ENCODE measurements at regions not wholly inside any gene's neighbourhood (a gene's known extent, or its start where the extent isn't known, plus 50 kb on each side); places are given as distances from the start of the nearest gene placed in this dataset.

DNA sequence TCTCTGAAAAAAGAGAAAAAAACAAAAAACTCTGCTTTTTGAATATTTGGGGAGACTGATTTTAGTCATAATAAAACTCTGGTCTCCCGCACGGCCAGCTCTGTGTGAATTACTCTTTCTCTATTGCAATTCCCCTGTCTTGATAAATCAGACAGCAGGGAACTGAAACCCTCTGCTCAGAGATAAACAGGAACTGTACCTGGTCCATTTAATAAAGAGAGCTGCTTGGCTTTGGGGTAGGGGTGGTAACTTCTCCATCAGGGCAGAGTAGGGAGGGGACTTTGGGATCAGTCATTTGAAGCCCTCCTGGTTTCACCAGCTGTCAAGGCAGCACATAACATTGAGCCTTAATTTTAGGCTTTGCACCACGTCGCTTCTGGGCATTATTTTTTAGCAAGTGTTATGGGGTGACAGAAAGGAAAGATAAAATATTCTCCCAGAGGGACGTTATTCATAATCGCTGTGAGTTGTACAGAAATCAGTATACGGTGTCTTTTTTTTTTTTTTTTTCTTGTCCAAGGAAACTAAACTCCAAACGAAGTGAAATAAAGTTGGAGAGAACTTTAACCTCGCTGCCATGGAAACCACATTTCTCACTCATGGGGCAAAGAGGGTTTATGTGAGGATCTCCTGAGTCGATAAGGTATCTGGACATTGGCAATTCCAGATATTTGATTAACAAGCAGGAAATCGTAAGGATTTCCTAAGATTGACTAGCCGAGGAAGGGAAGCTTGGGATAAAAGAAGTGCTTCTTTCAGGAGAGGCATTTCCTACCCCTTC lies 99.0 kb upstream of the MRI1 start:
- Histone ChIP-seq H3K4me1 (ENCODE audit: control insufficient read depth in 2 of 3, insufficient read depth in 2 of 3, low read depth in 1 of 3, low read length in 3 of 3) (no peaks in the 10 kb centered on the region), H3K4me3 (ENCODE audit: low read length in 3 of 3) (no peak overlapping the region), H3K27me3 (ENCODE audit: control insufficient read depth, insufficient read depth, low read length) (no peaks in the 10 kb centered on the region), H3K27ac (ENCODE audit: low read depth in 2 of 2, low read length in 2 of 2) (no peak overlapping the region), H3K9me3 (ENCODE audit: control insufficient read depth in 2 of 3, insufficient read depth in 1 of 3, low read length in 3 of 3) (no peaks in the 10 kb centered on the region), H3K36me3 (ENCODE audit: control insufficient read depth in 2 of 3, insufficient read depth in 3 of 3, low read length in 3 of 3) (no peaks in the 10 kb centered on the region), H3K9ac (ENCODE audit: low read length in 3 of 3) (no peak overlapping the region)
- DNase-seq = peak in 2 of 5 donors; percentile 4 to 26
- FAIRE-seq = no peak
- intact Hi-C loops (cut with DNase I) = no loop called here
- TF ChIP-seq, protein P1, sequence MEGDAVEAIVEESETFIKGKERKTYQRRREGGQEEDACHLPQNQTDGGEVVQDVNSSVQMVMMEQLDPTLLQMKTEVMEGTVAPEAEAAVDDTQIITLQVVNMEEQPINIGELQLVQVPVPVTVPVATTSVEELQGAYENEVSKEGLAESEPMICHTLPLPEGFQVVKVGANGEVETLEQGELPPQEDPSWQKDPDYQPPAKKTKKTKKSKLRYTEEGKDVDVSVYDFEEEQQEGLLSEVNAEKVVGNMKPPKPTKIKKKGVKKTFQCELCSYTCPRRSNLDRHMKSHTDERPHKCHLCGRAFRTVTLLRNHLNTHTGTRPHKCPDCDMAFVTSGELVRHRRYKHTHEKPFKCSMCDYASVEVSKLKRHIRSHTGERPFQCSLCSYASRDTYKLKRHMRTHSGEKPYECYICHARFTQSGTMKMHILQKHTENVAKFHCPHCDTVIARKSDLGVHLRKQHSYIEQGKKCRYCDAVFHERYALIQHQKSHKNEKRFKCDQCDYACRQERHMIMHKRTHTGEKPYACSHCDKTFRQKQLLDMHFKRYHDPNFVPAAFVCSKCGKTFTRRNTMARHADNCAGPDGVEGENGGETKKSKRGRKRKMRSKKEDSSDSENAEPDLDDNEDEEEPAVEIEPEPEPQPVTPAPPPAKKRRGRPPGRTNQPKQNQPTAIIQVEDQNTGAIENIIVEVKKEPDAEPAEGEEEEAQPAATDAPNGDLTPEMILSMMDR (IDR thresholded peaks at IDR 0.05; ENCODE audit: borderline replicate concordance, extremely low read depth, insufficient read depth) = no peak

DNA sequence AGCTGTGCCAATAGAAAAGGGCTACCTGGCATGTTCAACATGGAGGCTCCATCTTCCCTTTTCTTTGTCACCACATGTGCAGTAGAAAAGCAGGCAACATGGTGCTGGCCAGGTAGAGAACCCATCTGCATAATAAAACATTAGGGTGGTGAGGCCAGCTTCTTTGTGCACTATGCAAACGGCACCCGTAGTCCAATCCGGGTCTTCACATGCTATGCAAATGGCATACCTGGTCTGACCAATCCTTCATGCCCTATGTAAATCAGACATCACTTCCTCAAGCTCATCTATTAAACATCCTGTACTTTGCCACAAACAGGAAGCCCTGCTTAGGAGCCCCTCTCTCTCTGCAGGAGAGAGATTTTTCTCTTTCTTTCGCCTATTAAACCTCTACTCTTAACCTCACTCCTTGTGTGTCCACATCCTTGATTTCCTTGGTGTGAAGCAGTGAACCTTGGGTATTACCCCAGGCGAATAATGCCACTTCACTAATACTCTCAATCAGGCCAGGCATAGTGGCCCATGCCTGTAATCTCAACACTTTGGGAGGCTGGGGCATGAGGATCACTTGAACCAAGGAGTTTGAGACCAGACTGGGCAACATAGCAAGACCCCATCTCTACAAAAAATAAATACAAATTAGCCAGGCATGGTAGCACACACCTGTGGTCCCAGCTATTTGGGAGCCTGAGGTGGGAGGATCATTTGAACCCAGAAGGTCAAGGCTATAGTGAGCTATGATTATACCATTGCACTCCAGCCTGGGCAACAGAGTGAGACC lies 111.3 kb upstream of the MRI1 start:
- Histone ChIP-seq H3K9ac (ENCODE audit: low read length in 3 of 3) (no peak overlapping the region), H3K9me3 (ENCODE audit: control insufficient read depth in 2 of 3, insufficient read depth in 1 of 3, low read length in 3 of 3) (no peaks in the 10 kb centered on the region), H3K4me1 (ENCODE audit: control insufficient read depth in 2 of 3, insufficient read depth in 2 of 3, low read depth in 1 of 3, low read length in 3 of 3) (no peaks in the 10 kb centered on the region), H3K36me3 (ENCODE audit: control insufficient read depth in 2 of 3, insufficient read depth in 3 of 3, low read length in 3 of 3) (no peaks in the 10 kb centered on the region), H3K4me3 (ENCODE audit: low read length in 3 of 3) (no peak overlapping the region), H3K27ac (ENCODE audit: low read depth in 2 of 2, low read length in 2 of 2) (no peak overlapping the region), H3K27me3 (ENCODE audit: control insufficient read depth, insufficient read depth, low read length) (no peaks in the 10 kb centered on the region)
- intact Hi-C loops (cut with DNase I) = no loop called here
- FAIRE-seq (no peak), DNase-seq (no peak)
- TF ChIP-seq, protein P1 (IDR thresholded peaks at IDR 0.05; ENCODE audit: borderline replicate concordance, extremely low read depth, insufficient read depth) = no peak

DNA sequence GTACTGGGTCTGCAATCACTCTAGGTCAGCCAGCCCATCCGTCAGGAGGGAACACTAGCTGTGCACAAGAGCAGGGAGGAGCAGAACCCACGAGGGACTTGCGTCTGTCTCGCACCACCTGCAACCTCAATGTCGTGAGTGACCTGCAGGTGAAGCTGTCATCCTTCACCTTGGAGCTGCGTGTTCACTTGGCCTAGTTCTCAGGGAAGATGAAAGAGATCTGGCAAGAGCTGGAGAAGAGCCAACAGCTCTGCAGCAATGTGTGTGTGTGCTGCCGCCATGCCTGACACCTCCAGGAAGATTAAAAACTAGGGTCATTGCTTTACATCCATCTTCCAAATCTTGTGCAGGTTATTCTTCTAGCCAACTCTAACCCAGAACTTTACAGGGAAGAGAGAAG lies 117.6 kb upstream of the MRI1 start:
- Histone ChIP-seq H3K27me3 (ENCODE audit: control insufficient read depth, insufficient read depth, low read length) (no peaks in the 10 kb centered on the region), H3K9ac (ENCODE audit: low read length in 3 of 3) (no peak overlapping the region), H3K9me3 (ENCODE audit: control insufficient read depth in 2 of 3, insufficient read depth in 1 of 3, low read length in 3 of 3) (no peaks in the 10 kb centered on the region), H3K4me1 (ENCODE audit: control insufficient read depth in 2 of 3, insufficient read depth in 2 of 3, low read depth in 1 of 3, low read length in 3 of 3) (no peaks in the 10 kb centered on the region), H3K36me3 (ENCODE audit: control insufficient read depth in 2 of 3, insufficient read depth in 3 of 3, low read length in 3 of 3) (no peaks in the 10 kb centered on the region), H3K4me3 (ENCODE audit: low read length in 3 of 3) (no peak overlapping the region), H3K27ac (ENCODE audit: low read depth in 2 of 2, low read length in 2 of 2) (no peak overlapping the region)
- intact Hi-C loops (cut with DNase I) = no loop called here
- TF ChIP-seq, protein P1 (IDR thresholded peaks at IDR 0.05; ENCODE audit: borderline replicate concordance, extremely low read depth, insufficient read depth) = no peak
- FAIRE-seq = no peak
- no peak for DNase-seq

Measured in kidney (tissue), 13 donors.